ENCODE measurements at regions not wholly inside any gene's neighbourhood (a gene's known extent, or its start where the extent isn't known, plus 50 kb on each side); places are given as distances from the start of the nearest gene placed in this dataset.

DNA sequence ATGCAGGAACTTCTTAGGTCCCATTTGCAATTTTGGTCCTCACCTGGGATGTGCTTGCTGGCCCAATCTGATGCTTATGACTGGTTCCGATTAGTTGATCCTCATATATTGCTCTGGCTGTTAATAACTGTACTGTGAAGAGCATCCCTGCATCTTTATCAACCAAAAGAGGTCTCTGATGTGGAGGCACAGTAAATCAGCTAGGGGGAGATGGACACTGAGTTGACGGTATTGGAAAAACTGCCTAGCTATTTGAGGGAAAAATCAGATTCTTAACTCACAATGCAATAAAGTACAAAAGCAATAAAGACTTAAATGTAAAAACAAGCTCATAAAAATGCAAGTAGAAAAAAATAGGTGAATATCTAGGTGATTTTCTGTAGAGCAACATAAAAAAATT is 188.0 kb upstream of the TCF4 start:
- H3K36me3 Mint-ChIP-seq (ENCODE audit: insufficient read depth) = peaks cover 3% of the 10 kb centered on the region
- H3K27ac Mint-ChIP-seq = no peak overlapping the region
- H3K4me1 Mint-ChIP-seq (ENCODE audit: low read depth in 2 of 2) = no peaks in the 10 kb centered on the region
- peaks cover 0 to 27% of the 10 kb centered on the region in 2 donors for H3K27me3 Mint-ChIP-seq
- ATAC-seq (replicated peaks) = no peak
- no peak overlapping the region for H3K4me3 Mint-ChIP-seq
- DNase-seq = no peak
- peaks cover 0 to 6% of the 10 kb centered on the region in 2 donors for H3K9me3 Mint-ChIP-seq

DNA sequence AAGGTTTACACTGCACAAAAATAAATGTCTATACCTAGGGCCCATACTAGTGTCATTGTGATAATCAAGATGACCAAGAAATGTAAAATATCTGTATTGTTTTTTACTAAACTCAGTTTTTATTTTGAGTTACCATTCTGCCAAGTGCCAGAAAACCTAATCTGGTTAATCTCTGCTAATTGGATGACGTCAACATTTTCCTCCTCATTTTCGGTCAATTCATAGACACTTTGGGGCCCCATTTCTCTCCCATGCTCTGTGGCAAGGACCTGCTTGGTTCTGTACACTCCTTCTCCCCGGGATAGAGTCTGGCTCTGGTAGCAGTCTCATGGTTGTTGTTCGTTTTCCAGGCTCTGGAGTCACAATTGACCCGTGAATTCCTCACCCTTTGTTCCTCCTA is 186.5 kb upstream of the TCF4 start:
- DNase-seq (no peak), ATAC-seq (replicated peaks) (no peak)
- peaks cover 0 to 18% of the 10 kb centered on the region in 2 donors for H3K27me3 Mint-ChIP-seq

DNA sequence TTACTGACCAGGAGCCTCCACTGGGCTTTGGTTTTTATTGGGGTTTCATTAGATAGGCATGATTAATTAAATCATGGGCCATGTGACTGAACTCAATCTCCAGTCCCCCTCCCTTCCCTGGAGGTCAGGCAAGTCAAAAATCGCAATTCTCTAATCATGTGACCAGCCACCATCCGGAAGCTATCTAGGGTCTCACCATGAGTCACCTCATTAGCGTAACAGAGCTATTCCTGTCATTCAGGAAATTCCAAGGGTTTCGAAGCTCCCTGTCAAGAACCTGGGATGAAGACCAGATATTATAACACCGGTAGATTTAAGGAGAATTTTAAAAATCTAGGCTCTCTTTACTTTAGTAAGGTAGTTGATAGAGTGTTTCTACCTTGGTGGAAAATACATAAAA is 180.3 kb upstream of the TCF4 start:
- no peak for ATAC-seq (replicated peaks)
- DNase-seq = no peak
- Mint-ChIP-seq H3K36me3 (ENCODE audit: insufficient read depth) (peaks cover 3% of the 10 kb centered on the region), H3K9me3 (peaks cover 0 to 2% of the 10 kb centered on the region in 2 donors), H3K4me1 (ENCODE audit: low read depth in 2 of 2) (no peaks in the 10 kb centered on the region), H3K27me3 (no peaks in the 10 kb centered on the region), H3K27ac (no peak overlapping the region), H3K4me3 (no peak overlapping the region)

More for the DNA sequence above, 186.5 kb upstream of the TCF4 start:
- Mint-ChIP-seq H3K4me1 (ENCODE audit: low read depth in 2 of 2) (no peaks in the 10 kb centered on the region), H3K27ac (no peak overlapping the region), H3K4me3 (no peak overlapping the region), H3K36me3 (ENCODE audit: insufficient read depth) (peaks cover 6% of the 10 kb centered on the region), H3K9me3 (peaks cover 0 to 6% of the 10 kb centered on the region in 2 donors)

DNA sequence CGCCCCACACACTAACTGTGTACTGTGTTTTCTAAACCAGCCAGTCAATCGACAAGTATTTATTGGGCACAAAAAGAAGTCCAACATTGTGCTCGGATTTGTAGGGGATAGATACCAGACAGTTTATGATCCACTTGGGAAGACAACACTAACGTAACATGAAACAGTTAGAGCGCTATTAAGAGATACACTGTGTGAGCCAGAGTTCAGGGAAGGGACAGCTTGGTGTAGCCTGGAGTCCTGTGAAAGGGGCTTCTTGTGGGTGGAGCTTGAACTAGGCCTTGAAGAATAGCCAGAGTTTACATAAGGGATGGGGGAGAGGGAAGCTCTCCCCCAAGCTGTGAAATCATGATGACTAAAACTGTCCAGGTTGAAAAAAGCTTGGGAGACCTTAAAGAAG is 176.4 kb upstream of the TCF4 start:
- no peaks in the 10 kb centered on the region for H3K27me3 Mint-ChIP-seq
- H3K4me1 Mint-ChIP-seq (ENCODE audit: low read depth in 2 of 2) = no peaks in the 10 kb centered on the region
- H3K27ac Mint-ChIP-seq = no peak overlapping the region
- H3K36me3 Mint-ChIP-seq (ENCODE audit: insufficient read depth) = no peaks in the 10 kb centered on the region
- no peak for DNase-seq
- peaks cover 2 to 6% of the 10 kb centered on the region in 2 donors for H3K9me3 Mint-ChIP-seq
- no peak overlapping the region for H3K4me3 Mint-ChIP-seq
- no peak for ATAC-seq (replicated peaks)

DNA sequence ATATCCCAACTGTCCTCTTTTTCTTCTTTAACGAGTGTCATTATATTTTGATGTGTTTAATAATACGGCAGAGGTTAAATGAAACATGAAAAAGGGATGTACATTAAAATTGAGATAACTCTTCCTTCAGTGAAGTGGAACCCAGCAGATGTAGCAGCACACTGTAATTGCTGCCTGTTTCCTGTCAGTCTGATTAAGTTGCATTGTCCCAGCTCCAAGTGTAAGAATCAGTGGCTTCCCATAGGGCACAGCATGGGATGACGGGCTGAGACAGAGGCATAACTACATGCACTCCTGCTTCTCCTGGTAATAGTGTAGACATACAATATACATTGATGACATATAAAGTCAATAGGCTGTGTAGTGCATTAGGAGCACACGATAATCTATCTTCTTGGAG is 175.8 kb upstream of the TCF4 start:
- Mint-ChIP-seq H3K27ac (no peak overlapping the region), H3K4me1 (ENCODE audit: low read depth in 2 of 2) (no peaks in the 10 kb centered on the region)
- ATAC-seq (replicated peaks) = no peak

DNA sequence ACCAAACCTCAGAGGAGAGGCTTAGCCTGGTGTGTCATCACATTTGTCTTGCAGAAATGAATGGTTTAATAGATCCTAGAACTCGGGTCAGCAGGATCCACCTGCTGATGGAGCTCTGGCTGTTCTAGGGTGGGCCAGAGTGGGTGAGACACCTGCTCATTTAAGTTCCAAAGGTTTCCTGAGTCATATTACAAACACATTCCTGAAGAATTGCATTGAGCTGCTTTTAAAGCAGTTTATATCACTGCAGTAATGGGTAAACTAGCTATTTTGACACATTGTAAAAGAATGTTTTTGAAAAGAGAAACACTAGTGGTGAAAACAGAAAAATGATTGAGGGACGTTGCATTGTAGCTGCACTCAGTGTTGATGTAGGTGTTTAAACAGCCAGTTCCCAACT is 175.3 kb upstream of the TCF4 start:
- H3K27ac Mint-ChIP-seq = no peak overlapping the region
- ATAC-seq (replicated peaks) (no peak), DNase-seq (no peak)
- no peak overlapping the region for H3K4me3 Mint-ChIP-seq
- no peaks in the 10 kb centered on the region for H3K4me1 Mint-ChIP-seq (ENCODE audit: low read depth in 2 of 2)
- no peaks in the 10 kb centered on the region for H3K36me3 Mint-ChIP-seq (ENCODE audit: insufficient read depth)
- peaks cover 4 to 14% of the 10 kb centered on the region in 2 donors for H3K9me3 Mint-ChIP-seq
- no peaks in the 10 kb centered on the region for H3K27me3 Mint-ChIP-seq

More for the DNA sequence above, 175.8 kb upstream of the TCF4 start:
- Mint-ChIP-seq H3K27me3 (no peaks in the 10 kb centered on the region), H3K9me3 (peaks cover 4 to 12% of the 10 kb centered on the region in 2 donors), H3K4me3 (no peak overlapping the region), H3K36me3 (ENCODE audit: insufficient read depth) (no peaks in the 10 kb centered on the region)
- no peak for DNase-seq

DNA sequence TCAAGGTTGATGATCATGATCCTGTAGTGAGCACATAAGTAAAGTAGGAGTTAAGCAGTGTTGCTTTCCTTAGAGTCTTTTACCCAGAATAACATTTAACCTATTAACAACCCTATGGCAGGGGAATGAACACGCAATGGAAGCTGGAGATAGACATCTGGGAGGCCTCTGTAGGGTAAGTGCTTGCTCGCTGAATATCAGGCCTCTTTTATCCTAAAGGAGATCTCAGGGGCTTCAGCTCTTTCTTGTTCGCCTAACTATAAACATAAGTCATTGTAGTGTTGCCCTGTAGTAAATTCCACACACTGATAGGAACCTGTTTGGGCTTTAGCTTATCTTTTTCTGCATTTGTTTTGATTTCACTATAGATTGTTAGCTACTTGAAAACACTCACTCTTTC is 174.4 kb upstream of the TCF4 start:
- Mint-ChIP-seq H3K27ac (no peak overlapping the region), H3K4me3 (no peak overlapping the region), H3K9me3 (peaks cover 4 to 14% of the 10 kb centered on the region in 2 donors), H3K27me3 (no peaks in the 10 kb centered on the region), H3K4me1 (ENCODE audit: low read depth in 2 of 2) (no peaks in the 10 kb centered on the region), H3K36me3 (ENCODE audit: insufficient read depth) (no peaks in the 10 kb centered on the region)
- DNase-seq (no peak), ATAC-seq (replicated peaks) (no peak)

DNA sequence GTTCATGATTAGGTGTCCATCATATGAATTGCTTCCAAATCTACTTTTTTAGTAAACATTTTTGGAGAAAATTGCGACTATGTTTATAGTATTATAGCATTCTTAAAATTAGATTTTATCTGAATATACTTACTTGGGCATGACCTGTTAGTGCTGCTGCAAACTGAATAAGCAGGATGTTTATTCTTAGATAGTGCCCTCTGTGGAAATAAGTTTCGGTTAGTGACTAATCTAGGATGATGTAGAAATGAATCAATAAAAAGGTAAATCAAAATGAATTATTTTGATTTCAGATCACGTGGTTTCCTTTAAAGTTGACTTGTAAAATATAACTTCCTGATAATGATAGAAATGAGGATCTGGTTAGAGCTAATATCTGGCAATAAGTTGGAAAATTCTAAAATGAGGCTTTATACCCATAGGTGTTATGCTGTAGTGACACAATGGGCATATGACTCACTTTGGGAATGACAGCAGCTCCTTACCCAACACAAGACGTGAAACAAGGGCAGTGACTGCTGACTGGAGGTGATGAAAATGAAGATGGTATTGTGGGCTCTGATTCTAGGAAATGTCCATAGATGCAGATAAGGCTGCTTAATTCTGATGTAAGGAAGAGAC is 165.8 kb upstream of the TCF4 start:
- Mint-ChIP-seq H3K4me3 (no peak overlapping the region), H3K27me3 (no peaks in the 10 kb centered on the region), H3K36me3 (ENCODE audit: insufficient read depth) (no peaks in the 10 kb centered on the region), H3K9me3 (peaks cover 1 to 7% of the 10 kb centered on the region in 2 donors), H3K27ac (no peak overlapping the region), H3K4me1 (ENCODE audit: low read depth in 2 of 2) (no peaks in the 10 kb centered on the region)
- DNase-seq (no peak), ATAC-seq (replicated peaks) (no peak)

DNA sequence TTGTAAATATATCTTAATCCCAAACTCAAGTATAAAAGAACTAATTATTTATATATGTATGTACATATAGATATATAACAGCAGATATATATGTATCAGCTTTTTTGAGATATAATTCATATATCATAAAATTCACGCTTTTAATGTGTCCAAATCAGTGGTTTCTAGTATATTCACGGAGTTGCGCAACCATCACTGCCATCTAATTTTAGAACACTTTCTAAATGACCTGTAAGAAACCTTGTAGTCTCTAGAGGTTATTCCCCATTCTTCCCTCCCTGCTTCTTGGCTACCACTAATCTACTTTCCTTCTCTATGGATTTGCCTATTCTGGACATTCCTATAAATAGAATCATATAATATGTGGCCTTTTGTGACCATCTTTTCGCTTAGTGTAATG is 163.5 kb upstream of the TCF4 start:
- Mint-ChIP-seq H3K36me3 (ENCODE audit: insufficient read depth) (no peaks in the 10 kb centered on the region), H3K4me1 (ENCODE audit: low read depth in 2 of 2) (no peaks in the 10 kb centered on the region), H3K9me3 (peaks cover 7% of the 10 kb centered on the region in 2 donors), H3K27me3 (no peaks in the 10 kb centered on the region), H3K4me3 (no peak overlapping the region), H3K27ac (no peak overlapping the region)
- DNase-seq (no peak), ATAC-seq (replicated peaks) (no peak)

DNA sequence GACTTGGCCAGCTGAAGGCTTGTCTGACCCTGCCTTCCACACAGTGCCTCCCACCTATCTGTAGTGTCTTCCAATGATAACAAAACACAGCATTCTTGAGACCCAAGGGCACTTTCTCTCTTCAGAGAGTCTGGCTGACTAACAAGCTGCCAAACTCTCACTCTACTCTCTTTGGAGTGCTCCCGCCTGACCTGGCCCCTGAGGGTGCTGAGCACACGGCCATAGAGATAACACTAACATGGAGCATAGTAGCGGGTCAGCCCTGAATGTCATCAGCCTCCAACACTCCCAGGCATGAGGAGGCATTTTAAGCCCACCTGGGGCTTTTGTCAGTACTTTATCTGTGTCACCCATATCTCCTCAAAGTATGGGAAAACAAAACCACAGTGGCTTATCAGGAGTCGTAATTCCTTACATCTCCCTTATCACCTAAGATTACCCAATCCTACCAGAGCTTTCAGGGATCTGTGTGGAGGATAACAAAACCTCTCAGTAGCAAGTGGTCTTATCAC is 160.3 kb upstream of the TCF4 start:
- peaks cover 7 to 8% of the 10 kb centered on the region in 2 donors for H3K9me3 Mint-ChIP-seq

DNA sequence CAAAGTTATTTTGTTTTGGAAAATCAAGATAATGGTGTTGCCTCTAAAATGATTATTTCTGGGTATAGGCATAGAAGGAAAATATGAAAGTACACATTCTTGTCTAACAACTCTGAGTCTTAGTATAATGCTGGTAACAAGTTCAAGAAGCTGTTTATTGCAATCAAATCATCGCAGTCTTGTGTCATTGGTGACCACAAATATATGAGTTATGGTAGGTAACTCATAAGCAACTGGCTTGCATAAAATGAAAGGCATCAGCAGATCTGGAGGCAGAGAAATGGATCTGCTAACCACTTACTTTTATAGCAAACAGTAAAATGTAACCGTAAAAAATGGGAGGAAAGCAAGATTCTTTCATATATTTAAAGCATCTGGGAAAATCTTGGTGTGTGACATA is 156.2 kb upstream of the TCF4 start:
- H3K36me3 Mint-ChIP-seq (ENCODE audit: insufficient read depth) = no peaks in the 10 kb centered on the region
- ATAC-seq (replicated peaks) (no peak), DNase-seq (no peak)
- no peak overlapping the region for H3K27ac Mint-ChIP-seq
- peaks cover 7 to 13% of the 10 kb centered on the region in 2 donors for H3K9me3 Mint-ChIP-seq
- H3K4me1 Mint-ChIP-seq (ENCODE audit: low read depth in 2 of 2) = no peaks in the 10 kb centered on the region
- no peak overlapping the region for H3K4me3 Mint-ChIP-seq
- no peaks in the 10 kb centered on the region for H3K27me3 Mint-ChIP-seq

More for the DNA sequence above, 160.3 kb upstream of the TCF4 start:
- Mint-ChIP-seq H3K4me1 (ENCODE audit: low read depth in 2 of 2) (no peaks in the 10 kb centered on the region), H3K4me3 (no peak overlapping the region), H3K27ac (no peak overlapping the region), H3K36me3 (ENCODE audit: insufficient read depth) (no peaks in the 10 kb centered on the region), H3K27me3 (no peaks in the 10 kb centered on the region)
- ATAC-seq (replicated peaks) (no peak), DNase-seq (no peak)

DNA sequence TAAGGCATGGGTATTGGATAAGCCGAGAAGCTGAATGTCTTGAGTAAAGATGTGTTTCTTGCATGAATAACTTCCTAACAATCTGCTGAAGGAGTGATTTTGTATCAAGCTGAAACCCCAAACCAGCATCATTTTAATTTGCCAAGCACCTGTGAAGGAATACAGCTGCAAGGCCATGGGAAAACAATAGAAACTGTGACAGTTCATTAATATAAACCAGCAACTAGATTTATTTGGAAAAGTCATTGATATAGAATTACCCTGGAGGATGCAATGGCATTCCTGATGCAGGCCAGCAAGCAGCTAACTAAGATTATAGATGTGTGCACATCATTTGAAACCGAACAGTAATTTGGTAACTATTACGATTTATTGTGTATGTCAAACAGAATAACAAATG is 155.7 kb upstream of the TCF4 start:
- no peak overlapping the region for H3K27ac Mint-ChIP-seq
- H3K4me3 Mint-ChIP-seq = no peak overlapping the region
- H3K4me1 Mint-ChIP-seq (ENCODE audit: low read depth in 2 of 2) = no peaks in the 10 kb centered on the region
- no peaks in the 10 kb centered on the region for H3K36me3 Mint-ChIP-seq (ENCODE audit: insufficient read depth)
- H3K9me3 Mint-ChIP-seq = peaks cover 7 to 13% of the 10 kb centered on the region in 2 donors
- ATAC-seq (replicated peaks) = no peak
- no peak for DNase-seq
- H3K27me3 Mint-ChIP-seq = no peaks in the 10 kb centered on the region

DNA sequence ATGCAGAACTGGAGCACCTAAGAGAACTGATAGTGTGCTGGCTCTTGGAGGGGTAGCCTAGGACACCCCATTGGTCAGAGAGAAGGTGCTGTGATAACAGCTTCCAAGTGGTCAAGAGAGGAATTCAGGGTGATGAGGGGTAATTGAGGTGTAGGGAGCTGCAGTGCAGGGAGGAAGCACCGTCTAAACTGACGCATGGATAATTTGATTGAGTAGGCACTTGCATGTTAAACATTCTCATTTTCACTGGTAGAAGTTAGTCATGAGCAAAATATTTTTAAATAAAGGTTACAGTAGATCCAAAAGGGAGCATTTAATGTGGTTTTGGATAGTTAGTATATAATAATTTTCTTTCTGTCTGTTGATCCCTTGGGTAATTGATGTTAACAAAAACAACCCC is 155.1 kb upstream of the TCF4 start:
- Mint-ChIP-seq H3K27me3 (no peaks in the 10 kb centered on the region), H3K27ac (no peak overlapping the region), H3K36me3 (ENCODE audit: insufficient read depth) (no peaks in the 10 kb centered on the region), H3K9me3 (peaks cover 5 to 12% of the 10 kb centered on the region in 2 donors), H3K4me1 (ENCODE audit: low read depth in 2 of 2) (no peaks in the 10 kb centered on the region), H3K4me3 (no peak overlapping the region)
- ATAC-seq (replicated peaks) (no peak), DNase-seq (no peak)

DNA sequence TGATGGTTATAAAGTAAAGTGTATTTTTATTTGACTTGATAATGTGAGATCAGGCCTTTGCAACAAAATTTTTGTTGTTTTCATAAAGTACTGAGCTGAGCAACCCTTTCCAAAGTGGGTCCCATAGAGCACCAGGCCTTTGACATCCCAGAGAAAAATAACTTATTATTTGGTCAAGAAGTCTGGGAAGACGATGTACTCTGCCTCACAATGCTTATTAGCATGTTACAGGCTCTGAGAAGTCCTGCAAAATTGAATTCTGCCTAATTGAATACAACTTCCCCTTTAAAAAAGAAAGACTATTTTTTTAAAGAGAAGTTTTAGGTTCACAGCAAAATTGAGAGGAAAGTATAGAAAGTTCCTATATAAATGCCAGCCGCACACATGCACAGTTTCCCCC is 151.5 kb upstream of the TCF4 start:
- H3K4me1 Mint-ChIP-seq (ENCODE audit: low read depth in 2 of 2) = no peaks in the 10 kb centered on the region
- ATAC-seq (replicated peaks) = no peak
- no peaks in the 10 kb centered on the region for H3K36me3 Mint-ChIP-seq (ENCODE audit: insufficient read depth)
- no peaks in the 10 kb centered on the region for H3K27me3 Mint-ChIP-seq
- no peak for DNase-seq
- H3K27ac Mint-ChIP-seq = no peak overlapping the region
- H3K9me3 Mint-ChIP-seq = peaks cover 12 to 18% of the 10 kb centered on the region in 2 donors
- no peak overlapping the region for H3K4me3 Mint-ChIP-seq
